Occipital lobe (tissue), 1 donor: ENCODE measurements at regions not wholly inside any gene's neighbourhood (a gene's known extent, or its start where the extent isn't known, plus 50 kb on each side); places are given as distances from the start of the nearest gene placed in this dataset.

Experiments
- DNase-seq: peaks from one replicate; lab custom pipeline; 2025; lab: John Stamatoyannopoulos, UW

GRCh38 chr15:96581371-96581770, 250.9 kb downstream of the NR2F2 start:
- DNase-seq: no peak

GRCh38 chr15:96582473-96582872, 252.0 kb downstream of the NR2F2 start:
- DNase-seq: no peak

- no peak for DNase-seq
Observed at GRCh38 chr15:96583671-96584070, 253.2 kb downstream of the NR2F2 start.

DNA sequence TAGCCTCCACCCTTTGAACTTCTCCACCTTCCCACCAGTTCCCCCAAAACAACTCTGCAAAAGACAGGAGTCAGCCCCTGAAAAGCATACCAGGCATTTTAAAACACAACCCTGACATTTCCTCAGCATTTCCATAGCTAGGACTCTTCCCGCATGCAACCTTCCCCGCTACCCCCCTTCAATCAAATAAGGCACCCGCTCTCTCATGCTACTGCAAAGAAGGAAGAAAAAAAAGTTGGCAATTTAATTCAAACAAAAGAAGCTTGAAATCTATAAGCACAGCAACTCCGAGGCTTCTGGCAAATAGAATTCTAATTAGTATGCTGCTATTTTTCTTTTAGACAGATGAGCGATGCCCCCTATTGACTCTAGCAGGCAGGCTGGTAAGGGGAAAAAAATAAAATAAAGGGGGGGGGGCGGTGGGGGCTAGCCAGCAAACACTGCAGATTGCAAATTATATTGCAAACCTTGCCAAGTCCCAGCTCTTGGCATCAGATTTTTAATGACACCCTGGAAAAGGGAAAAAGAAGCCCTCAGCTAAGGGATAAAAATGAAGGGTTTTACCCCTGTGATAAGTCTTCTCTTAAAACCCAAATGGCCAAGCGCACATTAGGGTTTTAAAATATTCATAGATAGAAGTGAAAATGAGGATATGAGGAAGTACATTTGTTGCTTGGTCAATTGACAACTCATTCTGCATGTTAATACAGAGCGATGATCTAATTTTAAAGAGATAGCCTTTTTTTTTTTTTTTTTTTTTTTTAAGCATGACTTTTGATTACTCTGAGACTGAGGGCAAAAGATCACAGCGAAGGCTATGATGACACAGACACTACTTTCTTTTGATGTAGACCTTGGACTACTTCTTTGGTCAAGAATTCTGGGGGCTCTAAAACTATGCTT, 255.2 kb downstream of the NR2F2 start:
- no peak for DNase-seq

DNA sequence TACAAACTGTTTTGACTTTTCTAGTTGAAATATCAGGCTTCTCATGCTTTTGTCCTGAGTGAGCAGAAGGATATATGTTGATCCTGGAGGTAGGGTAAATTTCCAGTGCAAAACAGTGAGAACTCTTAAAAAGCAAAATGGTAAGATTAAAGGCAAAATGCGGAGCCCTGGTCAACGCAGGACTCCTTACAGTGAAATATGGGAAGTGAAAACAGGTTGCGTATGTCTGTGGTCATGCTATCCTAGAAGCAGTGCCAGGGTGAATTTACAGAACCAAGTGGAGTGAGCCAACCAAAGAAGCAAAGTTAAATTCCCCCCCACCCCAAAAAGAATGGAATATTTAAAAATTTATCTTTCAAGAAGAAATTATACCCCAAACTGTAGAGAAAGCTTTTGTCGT, 256.4 kb downstream of the NR2F2 start:
- no peak for DNase-seq

- no peak for DNase-seq
Observed at GRCh38 chr15:96589864-96590263, 259.4 kb downstream of the NR2F2 start.

DNA sequence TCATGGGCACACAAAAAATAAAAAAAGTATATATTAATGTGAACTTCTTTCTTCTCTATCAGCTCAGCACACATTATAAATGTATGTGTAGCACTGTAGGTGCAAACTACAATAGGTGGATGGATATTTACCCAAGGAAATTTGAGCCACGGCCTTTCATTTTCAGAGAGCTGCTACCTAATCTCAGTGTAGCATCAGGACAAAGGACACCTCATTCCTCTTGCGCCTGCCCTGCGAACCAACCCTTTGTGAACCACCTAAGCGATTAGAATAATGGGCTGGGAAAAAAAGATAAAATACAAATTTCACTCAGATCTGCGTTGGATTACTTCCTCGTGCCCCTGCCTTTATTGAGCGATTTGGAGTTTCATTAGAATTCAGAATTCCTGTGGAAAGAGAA, 263.2 kb downstream of the NR2F2 start:
- DNase-seq: no peak

GRCh38 chr15:96595951-96596350, 265.5 kb downstream of the NR2F2 start:
- DNase-seq: no peak

GRCh38 chr15:96598514-96598913, 268.0 kb downstream of the NR2F2 start:
- no peak for DNase-seq

DNA sequence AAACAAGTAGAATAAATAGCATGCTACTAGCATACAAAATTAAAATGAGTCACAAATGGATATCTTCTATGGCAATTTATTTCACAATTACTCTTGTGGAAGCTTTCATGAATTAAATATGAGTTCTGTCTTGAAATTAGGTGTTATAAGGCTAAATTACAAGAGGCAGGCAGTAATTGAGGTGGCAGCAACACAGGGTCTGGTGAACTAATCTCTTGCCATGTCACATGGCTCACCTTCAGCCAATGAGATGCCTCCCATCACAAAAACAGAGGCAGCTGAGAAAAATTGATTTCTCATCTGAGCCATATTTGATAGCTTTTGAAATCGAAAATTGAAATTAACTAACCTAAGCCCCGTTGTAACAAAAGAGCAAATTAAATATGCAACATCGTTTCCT, 268.8 kb downstream of the NR2F2 start:
- DNase-seq: no peak

GRCh38 chr15:96600350-96600749, 269.9 kb downstream of the NR2F2 start:
- no peak for DNase-seq

- DNase-seq: no peak
Observed at GRCh38 chr15:96606617-96607016, 276.1 kb downstream of the NR2F2 start.

GRCh38 chr15:96610757-96611156, 280.3 kb downstream of the NR2F2 start:
- no peak for DNase-seq

DNA sequence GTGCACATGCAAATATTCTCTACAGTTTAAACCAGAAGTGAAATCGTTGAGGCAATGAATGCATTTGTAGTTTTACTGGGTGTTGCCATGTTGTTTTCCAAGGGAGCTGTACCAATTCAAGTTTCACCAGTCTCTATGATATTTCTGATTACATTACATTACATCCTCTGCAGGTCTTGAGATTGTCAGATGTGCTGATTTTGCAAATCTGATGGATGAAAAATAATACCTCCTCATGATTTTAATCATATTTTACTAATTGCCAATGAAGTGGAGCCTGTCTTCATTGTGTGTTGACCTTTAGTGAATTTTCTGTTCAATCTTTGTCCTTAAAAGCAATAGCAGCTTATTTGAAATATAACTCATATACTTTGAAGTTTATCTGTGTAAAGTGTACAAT, 282.4 kb downstream of the NR2F2 start:
- DNase-seq: no peak

GRCh38 chr15:96619174-96619573, 288.7 kb downstream of the NR2F2 start:
- DNase-seq: no peak

DNA sequence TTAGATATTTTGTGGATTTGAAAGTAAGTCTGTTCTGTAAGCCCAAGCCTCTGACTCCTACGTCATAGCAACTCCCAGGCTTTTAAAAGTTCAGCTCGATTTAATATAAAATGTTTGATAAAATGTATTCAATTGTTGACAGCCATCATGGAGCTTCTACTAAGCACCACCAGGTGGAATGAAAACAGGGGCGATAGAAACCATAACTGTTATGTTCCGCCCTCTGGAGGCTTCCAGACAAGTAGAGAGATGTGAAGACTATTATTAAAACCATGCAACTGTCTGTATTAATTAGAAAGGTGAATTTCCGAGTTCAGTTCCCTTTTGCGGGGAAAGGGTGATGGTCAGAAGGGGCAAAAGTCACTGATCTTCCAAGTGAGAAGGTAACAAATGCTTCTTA, 292.2 kb downstream of the NR2F2 start:
- no peak for DNase-seq

GRCh38 chr15:96625256-96625655, 294.8 kb downstream of the NR2F2 start:
- DNase-seq: no peak

DNA sequence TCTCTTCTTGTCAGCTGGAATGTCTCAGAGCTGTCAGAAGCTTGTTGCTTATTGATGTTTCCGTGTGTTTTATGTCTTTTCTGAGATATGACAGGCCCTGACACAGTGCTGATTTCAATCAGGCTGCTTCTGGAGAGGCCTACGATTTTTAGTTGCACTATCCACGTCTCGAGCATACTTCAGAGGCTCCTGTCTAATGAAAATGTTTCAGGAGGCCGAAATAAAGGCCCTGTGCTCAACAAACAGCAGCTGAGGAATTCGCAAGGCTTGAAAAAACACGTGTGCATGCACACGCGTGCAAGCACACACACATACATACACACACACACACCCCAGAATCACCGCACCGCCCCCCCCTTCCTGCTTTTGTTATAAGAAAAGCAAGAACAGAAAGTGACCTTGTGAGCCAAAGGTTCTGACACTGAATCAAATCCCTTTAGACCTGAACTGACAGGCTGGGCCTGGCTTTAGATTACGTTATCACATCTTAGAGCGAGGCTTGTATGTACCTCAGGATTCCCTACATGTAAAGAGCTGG, 296.6 kb downstream of the NR2F2 start:
- DNase-seq: no peak

GRCh38 chr15:96629511-96629910, 299.0 kb downstream of the NR2F2 start:
- no peak for DNase-seq

DNA sequence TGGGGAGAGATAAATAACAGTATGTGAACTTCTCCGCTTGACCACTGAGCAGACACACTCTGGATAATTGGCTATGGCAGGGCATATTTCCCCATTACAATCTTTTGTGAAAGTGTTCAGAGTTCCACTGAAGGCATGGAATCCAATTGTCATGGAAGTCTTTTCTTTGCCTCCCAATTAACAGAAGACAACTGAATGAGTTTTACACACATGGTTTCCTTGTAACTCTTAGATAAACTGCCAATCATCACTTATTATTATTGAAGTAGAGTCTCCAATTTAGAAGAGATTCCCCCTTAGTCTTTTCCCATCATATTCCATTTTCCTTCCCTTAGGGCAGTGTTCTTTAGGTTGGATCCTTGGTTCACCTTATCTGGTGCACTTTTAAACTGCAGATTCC, 308.3 kb downstream of the NR2F2 start:
- no peak for DNase-seq

DNA sequence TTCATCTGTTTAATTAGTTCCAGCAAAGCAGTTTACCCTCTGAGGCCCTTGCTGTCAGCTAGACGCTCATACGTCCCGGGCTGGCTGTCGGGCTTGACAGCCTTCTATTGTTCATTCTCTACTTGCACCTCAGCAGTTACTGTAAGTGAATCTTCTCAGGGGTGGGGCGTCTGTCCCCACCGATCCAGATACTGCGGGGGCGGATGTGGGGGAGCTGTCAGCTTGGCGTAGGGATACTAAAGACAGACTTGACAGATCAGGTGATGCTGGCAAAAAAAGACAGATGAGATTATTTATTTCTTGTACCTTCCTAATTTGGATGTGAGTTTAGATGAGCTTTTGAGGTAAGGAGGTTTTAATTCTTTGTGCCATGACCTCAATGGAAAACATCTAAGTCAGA, 315.3 kb downstream of the NR2F2 start:
- no peak for DNase-seq

- DNase-seq: no peak
Observed at GRCh38 chr15:96648866-96649265, 318.4 kb downstream of the NR2F2 start.

DNA sequence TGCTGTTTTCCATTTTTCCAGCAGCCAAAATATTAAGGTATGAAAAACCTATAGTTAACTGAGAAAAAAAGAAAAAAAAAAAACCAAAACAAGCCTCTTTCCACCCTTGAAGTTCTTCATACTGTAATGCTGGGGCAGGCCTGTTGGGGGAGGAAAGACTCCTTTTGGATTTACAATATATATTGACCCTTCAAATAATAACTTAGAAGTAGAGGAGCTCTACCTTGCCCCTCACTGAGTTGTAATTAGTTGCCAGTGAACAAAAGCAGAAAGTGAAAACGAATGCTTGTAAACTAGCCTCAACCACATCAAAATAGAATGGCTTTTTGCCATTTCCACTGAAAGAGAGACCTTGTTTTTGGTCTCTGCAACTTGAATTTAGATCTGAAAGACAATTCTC, 326.6 kb downstream of the NR2F2 start:
- no peak for DNase-seq
